H9 (cell line): ENCODE measurements at regions not wholly inside any gene's neighbourhood (a gene's known extent, or its start where the extent isn't known, plus 50 kb on each side); places are given as distances from the start of the nearest gene placed in this dataset.

Source experiments
- DNase-seq: peaks from one replicate; pipeline ENCODE4 v3.0.0-alpha.2; 2017
- H2AFZ ChIP-seq: one replicate; pipeline ENCODE4 v1.6.1; 2013; ENCODE audit warnings: mild to moderate bottlenecking, low read length, control low read depth, moderate library complexity
- H2AK5ac ChIP-seq: 2 replicates; pipeline ENCODE4 v1.6.1; 2013; ENCODE audit warnings: low read length, control low read depth, mixed read lengths; ENCODE audit not compliant: insufficient read length
- H2BK120ac ChIP-seq: one replicate; pipeline ENCODE4 v1.6.1; 2013; ENCODE audit warnings: low read depth, mild to moderate bottlenecking, low read length, control low read depth, inconsistent platforms; ENCODE audit not compliant: poor library complexity, severe bottlenecking
- H2BK12ac ChIP-seq: 2 replicates; pipeline ENCODE4 v1.6.1; 2013; ENCODE audit warnings: low read length, control low read depth, mixed read lengths, low read depth; ENCODE audit not compliant: insufficient read length
- H2BK15ac ChIP-seq: 2 replicates; pipeline ENCODE4 v1.6.1; 2013; ENCODE audit warnings: low read depth, low read length, control low read depth
- H2BK20ac ChIP-seq: one replicate; pipeline ENCODE4 v1.6.1; 2013; ENCODE audit warnings: low read depth, mild to moderate bottlenecking, low read length, control low read depth, inconsistent platforms; ENCODE audit not compliant: poor library complexity, severe bottlenecking
- H2BK5ac ChIP-seq: 2 replicates; pipeline ENCODE4 v1.6.1; 2013; ENCODE audit warnings: low read length, control low read depth, mixed read lengths; ENCODE audit not compliant: insufficient read length
- H3K14ac ChIP-seq: 2 replicates; pipeline ENCODE4 v1.6.1; 2013; ENCODE audit warnings: low read length, control low read depth; ENCODE audit not compliant: insufficient read depth
- H3K18ac ChIP-seq: 2 replicates; pipeline ENCODE4 v1.6.1; 2013; ENCODE audit warnings: low read depth, mild to moderate bottlenecking, mixed read lengths, low read length, control low read depth; ENCODE audit not compliant: insufficient read length
- H3K23ac ChIP-seq: 2 replicates; pipeline ENCODE4 v1.6.1; 2013; ENCODE audit warnings: low read length, control low read depth, mixed read lengths, low read depth; ENCODE audit not compliant: insufficient read length
- H3K23me2 ChIP-seq: 2 replicates; pipeline ENCODE4 v1.6.1; 2013; ENCODE audit warnings: low read depth, mild to moderate bottlenecking, mixed read lengths, low read length, control low read depth; ENCODE audit not compliant: insufficient read length, poor library complexity, severe bottlenecking
- H3K27ac ChIP-seq: 2 replicates; pipeline ENCODE4 v1.5.1; 2013; ENCODE audit warnings: low read length, control low read depth, mixed read lengths, low read depth; ENCODE audit not compliant: insufficient read length
- H3K27me3 ChIP-seq: 2 replicates; pipeline ENCODE4 v1.6.1; 2013; ENCODE audit warnings: low read length, control low read depth, inconsistent platforms; ENCODE audit not compliant: insufficient read depth
- H3K4ac ChIP-seq: 2 replicates; pipeline ENCODE4 v1.6.1; 2013; ENCODE audit warnings: low read depth, mild to moderate bottlenecking, control low read depth, inconsistent platforms, low read length, moderate library complexity
- H3K4me1 ChIP-seq: 2 replicates; pipeline ENCODE4 v1.6.1; 2013; ENCODE audit warnings: low read length, control low read depth, inconsistent platforms; ENCODE audit not compliant: insufficient read depth
- H3K4me2 ChIP-seq: 2 replicates; pipeline ENCODE4 v1.6.1; 2013; ENCODE audit warnings: low read length, control low read depth, mixed read lengths; ENCODE audit not compliant: insufficient read length, insufficient read depth
- H3K56ac ChIP-seq: 2 replicates; pipeline ENCODE4 v1.6.1; 2013; ENCODE audit warnings: low read depth, mild to moderate bottlenecking, mixed read lengths, low read length, control low read depth; ENCODE audit not compliant: insufficient read length
- H3K79me1 ChIP-seq: 2 replicates; pipeline ENCODE4 v1.6.1; 2013; ENCODE audit warnings: low read depth, mild to moderate bottlenecking, moderate library complexity, low read length, control low read depth, inconsistent platforms; ENCODE audit not compliant: insufficient read depth, poor library complexity, severe bottlenecking
- H3K79me2 ChIP-seq: 2 replicates; pipeline ENCODE4 v1.6.1; 2013; ENCODE audit warnings: low read length, control low read depth, inconsistent platforms; ENCODE audit not compliant: insufficient read depth
- H3K9ac ChIP-seq: 2 replicates; pipeline ENCODE4 v1.6.1; 2013; ENCODE audit warnings: low read length, control low read depth, mixed read lengths; ENCODE audit not compliant: insufficient read length; ENCODE audit errors: extremely low read depth
- H3K9me3 ChIP-seq: one replicate; pipeline ENCODE4 v1.6.1; 2013; ENCODE audit warnings: low read depth, low read length, inconsistent platforms; ENCODE audit not compliant: control insufficient read depth
- H3T11ph ChIP-seq: one replicate; pipeline ENCODE4 v1.6.1; 2013; ENCODE audit warnings: mild to moderate bottlenecking, low read length, control low read depth, inconsistent platforms
- H4K20me1 ChIP-seq: one replicate; pipeline ENCODE4 v1.6.1; 2013; ENCODE audit not compliant: control insufficient read depth, insufficient read length, insufficient read depth
- H4K5ac ChIP-seq: 2 replicates; pipeline ENCODE4 v1.6.1; 2013; ENCODE audit warnings: low read depth, mild to moderate bottlenecking, mixed read lengths, low read length, control low read depth; ENCODE audit not compliant: insufficient read length
- H4K8ac ChIP-seq: replicated peaks from 2 replicates; pipeline ENCODE4 v1.6.1; 2013; ENCODE audit warnings: low read length, control low read depth, mixed read lengths, low read depth; ENCODE audit not compliant: insufficient read length
- H4K91ac ChIP-seq: 2 replicates; pipeline ENCODE4 v1.6.1; 2013; ENCODE audit warnings: low read depth, mild to moderate bottlenecking, moderate library complexity, mixed read lengths, low read length, control low read depth; ENCODE audit not compliant: insufficient read length
- H3K27ac Mint-ChIP-seq, 3 experiments: 2 replicates in 2 of 3; 3 replicates in 1 of 3; pipeline ENCODE4 v1.8.0; 2020 to 2021; ENCODE audit warnings: mixed read lengths in 3 of 3, mild to moderate bottlenecking in 1 of 3, moderate library complexity in 1 of 3
- H3K27me3 Mint-ChIP-seq: 2 replicates; pipeline ENCODE4 v1.8.0; 2021; ENCODE audit warnings: low read depth, mild to moderate bottlenecking, moderate library complexity, mixed read lengths
- H3K36me3 Mint-ChIP-seq, 3 experiments: 2 replicates in 2 of 3; 3 replicates in 1 of 3; pipeline ENCODE4 v1.8.0; 2020 to 2021; ENCODE audit warnings: low read depth in 3 of 3, mixed read lengths in 3 of 3; ENCODE audit not compliant: insufficient read depth in 1 of 3
- H3K4me1 Mint-ChIP-seq, 2 experiments: 2 replicates each; pipeline ENCODE4 v1.8.0; 2020; ENCODE audit warnings: mixed read lengths in 2 of 2
- H3K4me3 Mint-ChIP-seq, 2 experiments: 2 replicates in 1 of 2; 3 replicates in 1 of 2; pipeline ENCODE4 v1.8.0; 2020 to 2021; ENCODE audit warnings: mild to moderate bottlenecking in 2 of 2, mixed read lengths in 2 of 2, moderate library complexity in 1 of 2
- H3K9me3 Mint-ChIP-seq, 2 experiments: 2 replicates in 1 of 2; 3 replicates in 1 of 2; pipeline ENCODE4 v1.8.0; 2020; ENCODE audit warnings: mild to moderate bottlenecking in 2 of 2, mixed read lengths in 2 of 2, moderate library complexity in 1 of 2
- CTCF ChIP-seq: fragments of 200-600 bp; sonication (generic); conservative IDR thresholded peaks from 3 replicates; pipeline ENCODE4 v1.8.0; 2021; ENCODE audit warnings: antibody characterized with exemption, mild to moderate bottlenecking
- WGBS: extraction: QIAGEN DNeasy Blood & Tissue Kit; methylation state at CpG from one replicate; pipeline ENCODE4 v1.1.7; 2013; ENCODE audit warnings: missing lambda C conversion rate, low lambda C conversion rate, mixed read lengths; ENCODE audit not compliant: insufficient read length; ENCODE audit errors: extremely low coverage; 5-methylcytosine and 5-hydroxymethylcytosine counted together

- Mint-ChIP-seq H3K4me3 (no peak overlapping the region), H3K4me1 (peaks cover 6 to 7% of the 10 kb centered on the region in 2 experiments), H3K27ac (no peak overlapping the region), H3K9me3 (no peaks in the 10 kb centered on the region), H3K36me3 (no peaks in the 10 kb centered on the region), H3K27me3 (no peaks in the 10 kb centered on the region; the same call in 1 of the 2 replicates)
- Histone ChIP-seq H3K27me3 (no peaks in the 10 kb centered on the region), H4K20me1 (no peaks in the 10 kb centered on the region), H4K91ac (no peak overlapping the region), H2BK20ac (no peak overlapping the region), H3K4me1 (no peaks in the 10 kb centered on the region), H3K79me1 (no peaks in the 10 kb centered on the region), H3K23me2 (no peaks in the 10 kb centered on the region), H2AFZ (no peak overlapping the region), H3K9me3 (no peaks in the 10 kb centered on the region), H4K5ac (no peak overlapping the region), H3K79me2 (no peaks in the 10 kb centered on the region), H2BK15ac (no peak overlapping the region), H2BK120ac (no peak overlapping the region), H2AK5ac (no peak overlapping the region), H3T11ph (no peak overlapping the region), H3K23ac (no peak overlapping the region), H3K56ac (no peak overlapping the region), H3K18ac (no peak overlapping the region), H3K4ac (no peak overlapping the region), H2BK12ac (no peak overlapping the region), H3K9ac (no peak overlapping the region), H2BK5ac (no peak overlapping the region), H3K14ac (no peak overlapping the region), H3K4me2 (no peak overlapping the region), H4K8ac (no peak overlapping the region), H3K27ac (no peak overlapping the region)
- TF ChIP-seq CTCF: no peak
- no peak for DNase-seq
- WGBS: no CpG with 5 or more reads among the region's 2 CpGs
Measured at GRCh38 chr5:153896117-153896516, 142.6 kb downstream of the FAM114A2 start.
